DOHH2 (cell line): ENCODE measurements at regions not wholly inside any gene's neighbourhood (a gene's known extent, or its start where the extent isn't known, plus 50 kb on each side); places are given as distances from the start of the nearest gene placed in this dataset.
"Not testable (repeated sequence)": the region's sequence is repeated elsewhere in the genome, so short reads cannot be mapped to it uniquely, and the experiment has no call there.

Source experiments
- H3F3A ChIP-seq: fragments of 200-600 bp; sonication (generic), shearing (Covaris generic); 2 replicates; pipeline ENCODE4 v1.6.0; 2016; ENCODE audit warnings: antibody characterized with exemption, mild to moderate bottlenecking; ENCODE audit not compliant: control insufficient read depth, insufficient read depth
- H3K27ac ChIP-seq: fragments of 200-600 bp; sonication (generic); 2 replicates; pipeline ENCODE4 v1.5.1; 2014; ENCODE audit warnings: low read depth, mild to moderate bottlenecking, low read length, moderate library complexity
- H3K27me3 ChIP-seq: fragments of 200-600 bp; sonication (generic); 2 replicates; pipeline ENCODE4 v1.6.1; 2014; ENCODE audit warnings: mild to moderate bottlenecking, low read length, mixed read lengths; ENCODE audit not compliant: control insufficient read depth
- H3K36me3 ChIP-seq: fragments of 200-600 bp; sonication (generic); 2 replicates; pipeline ENCODE4 v1.6.1; 2014; ENCODE audit warnings: mild to moderate bottlenecking, low read length, moderate library complexity, mixed read lengths; ENCODE audit not compliant: control insufficient read depth
- H3K4me1 ChIP-seq: fragments of 200-600 bp; sonication (generic); 2 replicates; pipeline ENCODE4 v1.6.1; 2014; ENCODE audit warnings: mild to moderate bottlenecking, low read length, mixed read lengths; ENCODE audit not compliant: control insufficient read depth
- H3K4me2 ChIP-seq: fragments of 200-600 bp; sonication (generic); 2 replicates; pipeline ENCODE4 v1.6.0; 2014; ENCODE audit warnings: mild to moderate bottlenecking, low read length, moderate library complexity
- H3K4me3 ChIP-seq: fragments of 200-600 bp; sonication (generic); 2 replicates; pipeline ENCODE4 v1.5.1; 2014; ENCODE audit warnings: mild to moderate bottlenecking, low read length, mixed read lengths
- H3K79me2 ChIP-seq: fragments of 200-600 bp; sonication (generic); 2 replicates; pipeline ENCODE4 v1.6.1; 2014; ENCODE audit warnings: mild to moderate bottlenecking, low read length, mixed read lengths; ENCODE audit not compliant: control insufficient read depth
- H3K9me2 ChIP-seq: fragments of 200-600 bp; sonication (generic); replicated peaks from 2 replicates; pipeline ENCODE4 v1.6.1; 2014; ENCODE audit warnings: mild to moderate bottlenecking, low read length, mixed read lengths; ENCODE audit not compliant: control insufficient read depth
- H3K9me3 ChIP-seq: fragments of 200-600 bp; sonication (generic); 2 replicates; pipeline ENCODE4 v1.6.1; 2014; ENCODE audit warnings: antibody characterized with exemption, low read length, mixed read lengths; ENCODE audit not compliant: control insufficient read depth, insufficient read depth
- H4K20me1 ChIP-seq: fragments of 200-600 bp; sonication (generic); 2 replicates; pipeline ENCODE4 v1.6.0; 2014; ENCODE audit warnings: low read depth, mild to moderate bottlenecking, antibody characterized with exemption, low read length, moderate library complexity; ENCODE audit not compliant: control insufficient read depth, insufficient read depth
- CTCF ChIP-seq: fragments of 200-600 bp; sonication (generic); IDR thresholded peaks from one replicate; pipeline ENCODE4 v1.5.1; 2014; ENCODE audit warnings: antibody characterized with exemption, mild to moderate bottlenecking, low read depth, low read length; ENCODE audit not compliant: poor library complexity, severe bottlenecking
- EZH2phosphoT487 ChIP-seq: fragments of 200-600 bp; sonication (generic); IDR thresholded peaks from 2 replicates; pipeline ENCODE4 v1.6.1; 2017; ENCODE audit warnings: borderline replicate concordance, mild to moderate bottlenecking, antibody characterized with exemption, low read length, moderate library complexity, mixed read lengths

GRCh38 chr9:106218854-106219253 is 524.5 kb downstream of the TMEM38B start:
- Histone ChIP-seq H3K4me3 (no peak overlapping the region), H3K9me2 (no peaks in the 10 kb centered on the region), H4K20me1 (no peaks in the 10 kb centered on the region), H3K27ac (no peak overlapping the region), H3F3A (no peaks in the 10 kb centered on the region), H3K36me3 (no peaks in the 10 kb centered on the region), H3K9me3 (no peaks in the 10 kb centered on the region), H3K27me3 (no peaks in the 10 kb centered on the region), H3K4me1 (no peaks in the 10 kb centered on the region), H3K79me2 (no peaks in the 10 kb centered on the region), H3K4me2 (no peak overlapping the region)
- TF ChIP-seq EZH2phosphoT487 (no peak), CTCF (no peak)

GRCh38 chr9:106220415-106220814 is 526.1 kb downstream of the TMEM38B start:
- no peak for TF ChIP-seq CTCF
- no peak for TF ChIP-seq EZH2phosphoT487
- H3K4me1 ChIP-seq: no peaks in the 10 kb centered on the region
- H3K27ac ChIP-seq: no peak overlapping the region
- H3K9me3 ChIP-seq: no peaks in the 10 kb centered on the region
- no peaks in the 10 kb centered on the region for H3K36me3 ChIP-seq
- no peaks in the 10 kb centered on the region for H3K27me3 ChIP-seq
- H3K9me2 ChIP-seq: no peaks in the 10 kb centered on the region
- H3K4me2 ChIP-seq: no peak overlapping the region
- H4K20me1 ChIP-seq: no peaks in the 10 kb centered on the region
- H3K79me2 ChIP-seq: no peaks in the 10 kb centered on the region
- H3K4me3 ChIP-seq: no peak overlapping the region
- no peaks in the 10 kb centered on the region for H3F3A ChIP-seq

GRCh38 chr9:106228861-106229260 is 534.5 kb downstream of the TMEM38B start:
- Histone ChIP-seq H4K20me1 (no peaks in the 10 kb centered on the region), H3K27me3 (no peaks in the 10 kb centered on the region), H3K79me2 (no peaks in the 10 kb centered on the region), H3K9me2 (no peaks in the 10 kb centered on the region), H3K9me3 (no peaks in the 10 kb centered on the region), H3K4me2 (no peak overlapping the region), H3K4me3 (no peak overlapping the region), H3K4me1 (no peaks in the 10 kb centered on the region), H3K36me3 (no peaks in the 10 kb centered on the region), H3F3A (no peaks in the 10 kb centered on the region), H3K27ac (no peak overlapping the region)
- TF ChIP-seq EZH2phosphoT487 (no peak), CTCF (no peak)

- Histone ChIP-seq H3K79me2 (no peaks in the 10 kb centered on the region), H3F3A (no peaks in the 10 kb centered on the region), H3K27me3 (no peaks in the 10 kb centered on the region), H3K4me1 (no peaks in the 10 kb centered on the region), H3K9me3 (no peaks in the 10 kb centered on the region), H3K36me3 (no peaks in the 10 kb centered on the region), H3K9me2 (no peaks in the 10 kb centered on the region), H3K4me3 (no peak overlapping the region), H3K27ac (no peak overlapping the region), H4K20me1 (no peaks in the 10 kb centered on the region), H3K4me2 (no peak overlapping the region)
- TF ChIP-seq CTCF (no peak), EZH2phosphoT487 (no peak)
Measured at GRCh38 chr9:106233116-106233515, 538.8 kb downstream of the TMEM38B start.

GRCh38 chr9:106260908-106261307 is 566.6 kb downstream of the TMEM38B start:
- not testable (repeated sequence) for H3K9me3 ChIP-seq, H4K20me1 ChIP-seq, H3K9me2 ChIP-seq, H3K27me3 ChIP-seq, H3K36me3 ChIP-seq, H3K79me2 ChIP-seq, H3K4me2 ChIP-seq, H3K4me1 ChIP-seq, H3K27ac ChIP-seq, H3F3A ChIP-seq, H3K4me3 ChIP-seq
